Posterior vena cava (tissue), 2 donors: ENCODE measurements at regions not wholly inside any gene's neighbourhood (a gene's known extent, or its start where the extent isn't known, plus 50 kb on each side); places are given as distances from the start of the nearest gene placed in this dataset.

Experiments
- DNase-seq: peaks from one replicate; pipeline ENCODE4 v3.0.0-alpha.2; 2020; ENCODE audit warnings: low spot score
- intact Hi-C, 2 donors: fragments of 100-400 bp; cut with DNase I; formaldehyde crosslinking; loops; one replicate each; pipeline versions ENCODE4 v1.14.1 to v1.14.2; 2022 to 2023
- donor health status: DM: yes; HTN: yes; CAD: no.
- donor health status: DM: yes; HTN: yes; CAD: no.

DNA sequence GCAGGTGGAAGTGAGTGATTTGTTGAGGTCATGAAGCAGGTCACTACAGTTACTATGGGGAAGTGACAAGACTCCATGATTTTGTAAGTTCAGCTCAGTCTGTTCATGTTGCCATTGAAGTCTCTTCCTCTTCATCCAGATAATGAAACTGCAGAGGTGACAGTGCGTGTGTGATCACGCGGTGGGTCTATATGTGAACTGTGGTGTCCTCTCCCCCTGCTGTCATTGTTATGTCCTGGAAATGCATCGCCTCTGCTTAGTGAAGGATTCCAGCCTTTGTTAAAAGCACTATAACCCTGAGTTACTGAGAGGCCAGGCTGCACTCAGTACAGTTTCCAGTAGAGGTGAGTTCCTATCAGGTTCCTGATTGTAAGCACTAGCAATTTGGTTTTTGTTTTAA is 216.2 kb upstream of the RMST start:
- no peak for DNase-seq
- intact Hi-C loops = no loop called here

DNA sequence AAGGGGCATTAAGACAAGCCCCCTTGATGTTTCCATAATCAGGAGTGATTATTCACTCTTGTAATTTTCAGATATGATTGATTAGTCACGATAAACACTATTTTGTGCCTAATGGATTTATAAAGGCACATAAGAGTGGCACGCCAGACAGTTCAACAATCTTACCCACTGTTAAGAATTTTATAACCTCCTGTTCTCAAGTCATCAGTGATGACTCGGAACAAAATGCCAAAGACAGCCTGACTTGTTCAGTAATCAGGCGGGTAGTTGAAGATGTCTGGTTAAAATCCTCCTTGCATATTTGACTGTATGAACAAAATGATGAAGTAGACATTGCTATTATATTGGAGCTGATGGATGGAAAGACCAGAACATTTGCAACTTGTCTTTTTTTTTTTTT is 212.1 kb upstream of the RMST start:
- intact Hi-C loops = no loop called here
- DNase-seq = no peak

- DNase-seq = no peak
- intact Hi-C loops = no loop called here
Observed at GRCh38 chr12:97257726-97258125, 204.9 kb upstream of the RMST start.

DNA sequence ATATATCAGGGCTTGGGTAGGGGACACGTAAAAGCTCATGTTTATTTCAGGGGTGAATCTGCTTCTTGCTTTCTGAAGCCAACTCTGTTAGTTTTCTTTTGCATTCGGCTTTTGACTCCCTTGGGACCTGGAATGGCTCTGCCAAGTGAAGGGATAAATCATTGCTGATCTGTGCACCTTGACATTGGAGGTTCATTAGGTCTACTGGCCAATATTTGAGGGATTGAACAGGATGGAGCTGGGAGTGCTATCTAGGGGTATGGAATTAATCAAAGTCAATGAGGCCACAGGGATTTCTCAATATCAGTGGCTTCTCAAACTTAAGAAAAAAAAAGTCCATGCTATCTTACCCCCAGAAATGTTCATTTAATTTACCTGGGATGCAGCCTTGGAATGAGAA is 203.5 kb upstream of the RMST start:
- DNase-seq = no peak
- intact Hi-C loops = no loop called here

- intact Hi-C loops = no loop called here
- no peak for DNase-seq
Observed at GRCh38 chr12:97260786-97261185, 201.8 kb upstream of the RMST start.

- intact Hi-C loops = no loop called here
- DNase-seq = no peak
Observed at GRCh38 chr12:97267166-97267565, 195.4 kb upstream of the RMST start.

DNA sequence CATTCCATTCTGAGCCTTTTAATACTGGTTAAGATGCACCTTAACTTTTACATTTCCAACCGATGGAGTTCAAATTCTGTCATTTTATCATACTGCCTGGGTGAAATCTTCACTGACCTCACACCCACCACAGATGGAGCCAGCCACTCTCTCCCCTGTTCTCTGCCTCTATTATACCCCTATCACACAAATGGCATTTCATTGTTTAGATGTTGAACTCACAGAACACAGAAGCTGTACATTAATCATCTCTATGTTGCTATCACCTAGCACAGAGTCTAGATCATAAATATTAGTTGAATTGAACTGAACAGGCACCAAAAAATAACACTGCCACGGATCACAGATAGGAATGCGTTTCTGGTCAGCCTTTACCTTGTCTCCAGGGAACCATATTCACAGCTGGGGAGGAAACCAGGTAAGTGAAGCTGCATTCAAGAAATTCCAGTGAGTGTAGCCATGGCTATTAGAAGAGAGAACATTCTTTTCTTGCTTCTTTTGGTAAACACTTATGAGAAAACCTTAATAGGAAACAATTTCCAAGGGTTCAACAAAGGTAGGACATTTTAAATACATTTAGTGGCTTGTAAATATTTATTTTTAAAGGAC is 194.9 kb upstream of the RMST start:
- DNase-seq = no peak
- intact Hi-C loops = no loop called here

GRCh38 chr12:97272471-97272870 is 190.1 kb upstream of the RMST start:
- intact Hi-C loops = no loop called here
- DNase-seq = no peak

DNA sequence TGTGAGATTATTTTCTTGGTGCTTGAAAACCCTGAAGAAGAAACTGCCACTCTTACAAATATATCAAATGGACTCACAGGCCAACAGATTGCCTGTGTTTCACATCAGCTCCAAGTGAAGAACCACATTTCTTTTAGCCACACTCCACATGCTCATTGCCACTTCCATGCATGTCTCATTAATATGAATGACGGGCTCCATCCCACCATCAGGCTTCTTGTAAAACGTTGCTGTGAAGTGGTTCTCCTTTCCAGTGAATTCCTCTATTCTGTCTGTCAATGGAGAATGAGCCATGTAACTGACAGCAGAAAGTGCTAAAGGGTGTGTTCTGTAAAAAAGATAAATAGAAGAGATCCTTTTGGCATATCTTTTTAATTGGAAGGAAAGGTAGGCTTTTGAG is 188.2 kb upstream of the RMST start:
- intact Hi-C loops = no loop called here
- no peak for DNase-seq

- intact Hi-C loops = no loop called here
- no peak for DNase-seq
Observed at GRCh38 chr12:97275256-97275655, 187.3 kb upstream of the RMST start.

- intact Hi-C loops = no loop called here
- no peak for DNase-seq
Observed at GRCh38 chr12:97275728-97276590, 186.6 kb upstream of the RMST start.

GRCh38 chr12:97276661-97277429 is 185.8 kb upstream of the RMST start:
- intact Hi-C loops = no loop called here
- no peak for DNase-seq

DNA sequence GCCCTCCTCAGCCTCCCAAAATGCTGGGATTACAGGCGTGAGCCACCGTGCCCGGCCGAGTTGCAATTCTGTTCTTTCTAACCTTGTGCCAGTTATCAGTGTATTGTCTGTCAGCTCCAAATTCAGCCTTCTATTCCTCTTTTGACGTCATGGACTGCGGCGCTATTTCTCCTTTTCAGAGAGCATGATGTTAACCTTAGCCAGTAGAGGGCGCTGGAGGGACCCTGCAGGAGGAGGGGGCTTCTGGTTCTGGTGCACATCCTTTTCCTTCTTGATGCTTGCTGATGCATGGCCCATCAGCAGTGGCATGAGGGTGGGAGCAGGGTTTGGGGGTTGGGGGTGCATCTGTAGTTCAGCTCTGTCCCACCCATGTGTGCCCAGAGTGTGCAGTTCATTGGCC is 179.3 kb upstream of the RMST start:
- intact Hi-C loops = no loop called here
- no peak for DNase-seq

- DNase-seq = no peak
Observed at GRCh38 chr12:97288531-97288930, 174.1 kb upstream of the RMST start.

GRCh38 chr12:97292588-97292987 is 170.0 kb upstream of the RMST start:
- no peak for DNase-seq
- intact Hi-C loops = no loop called here

More at GRCh38 chr12:97288531-97288930, 174.1 kb upstream of the RMST start:
- intact Hi-C loops = no loop called here

- DNase-seq = no peak
- intact Hi-C loops = no loop called here
Observed at GRCh38 chr12:97293541-97293940, 169.1 kb upstream of the RMST start.

- intact Hi-C loops = no loop called here
- no peak for DNase-seq
Observed at GRCh38 chr12:97299847-97300246, 162.8 kb upstream of the RMST start.

DNA sequence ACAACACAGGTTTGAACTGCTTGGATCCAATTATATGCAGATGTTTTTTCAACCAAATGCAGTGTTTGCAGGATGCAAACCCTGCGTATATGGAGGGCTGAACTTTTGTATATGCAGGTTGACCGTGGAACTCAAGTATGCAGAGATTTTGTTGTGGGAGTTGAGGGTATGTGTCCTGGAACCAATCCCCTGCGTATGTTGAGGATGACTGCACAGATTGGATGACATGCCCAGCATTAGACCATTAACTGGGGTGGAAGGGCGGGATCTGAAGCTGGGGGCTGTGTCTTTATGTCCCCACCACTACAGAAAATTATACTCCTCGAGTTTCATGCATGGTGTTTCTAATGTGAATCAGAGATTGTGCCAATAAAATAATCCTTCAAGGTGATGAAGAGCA is 162.2 kb upstream of the RMST start:
- DNase-seq = no peak
- intact Hi-C loops = no loop called here

- no peak for DNase-seq
Observed at GRCh38 chr12:97300891-97301290, 161.7 kb upstream of the RMST start.

DNA sequence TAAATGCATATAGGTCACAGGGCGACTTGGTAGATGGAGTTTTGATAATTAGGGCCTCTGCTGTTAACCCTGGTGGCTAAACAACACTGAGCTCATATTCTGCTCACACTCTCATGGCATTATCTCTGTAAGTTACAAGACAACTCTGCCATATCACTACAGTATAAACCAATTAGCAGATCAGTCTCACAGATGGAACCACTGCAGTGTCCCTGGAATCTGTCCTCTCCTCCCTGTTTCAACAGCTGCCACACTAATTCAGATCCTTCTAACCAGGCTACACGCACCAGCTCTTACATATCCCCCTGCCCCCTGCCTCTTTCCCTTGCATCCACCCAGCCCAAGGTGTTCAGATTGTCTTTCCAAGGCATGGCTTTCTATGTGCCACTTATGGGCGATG is 161.0 kb upstream of the RMST start:
- intact Hi-C loops = no loop called here
- DNase-seq = no peak

More at GRCh38 chr12:97300891-97301290, 161.7 kb upstream of the RMST start:
- intact Hi-C loops = no loop called here
